DLD1 (cell line): ENCODE measurements at regions not wholly inside any gene's neighbourhood (a gene's known extent, or its start where the extent isn't known, plus 50 kb on each side); places are given as distances from the start of the nearest gene placed in this dataset.

Experiments
- in situ Hi-C: cut with HindIII; loops from 2 replicates; pipeline ENCODE4 v1.10.0; 2017; ENCODE audit warnings: low sequenced_read_pairs

- in situ Hi-C loops: no loop called here
These were observed 82.3 kb downstream of the CEBPB start for GRCh38 chr20:50272724-50273446.

GRCh38 chr20:50273601-50274491, 83.2 kb downstream of the CEBPB start:
- in situ Hi-C loops: no loop called here

GRCh38 chr20:50274570-50275430, 84.2 kb downstream of the CEBPB start:
- in situ Hi-C loops: no loop called here

- in situ Hi-C loops: no loop called here
These were observed 85.8 kb downstream of the CEBPB start for GRCh38 chr20:50276119-50277063.

GRCh38 chr20:50277064-50277415, 86.4 kb downstream of the CEBPB start:
- in situ Hi-C loops: no loop called here

- in situ Hi-C loops: no loop called here
These were observed 87.1 kb downstream of the CEBPB start for GRCh38 chr20:50277460-50278376.

GRCh38 chr20:50278377-50278683, 87.7 kb downstream of the CEBPB start:
- in situ Hi-C loops: no loop called here

GRCh38 chr20:50278684-50279531, 88.3 kb downstream of the CEBPB start:
- in situ Hi-C loops: no loop called here

GRCh38 chr20:50279988-50280850, 89.6 kb downstream of the CEBPB start:
- in situ Hi-C loops: loop anchor here (10.0 kb wide), 1 partner anchor 135 kb away; no protein-coding TSS in a partner anchor

GRCh38 chr20:50280851-50281655, 90.4 kb downstream of the CEBPB start:
- in situ Hi-C loops: loop anchor here (10.0 kb wide), 1 partner anchor 134 kb away; no protein-coding TSS in a partner anchor

GRCh38 chr20:50281831-50282591, 91.4 kb downstream of the CEBPB start:
- in situ Hi-C loops: loop anchor here (10.0 kb wide), 1 partner anchor 133 kb away; no protein-coding TSS in a partner anchor

- in situ Hi-C loops: loop anchor here (10.0 kb wide), 1 partner anchor 132 kb away; no protein-coding TSS in a partner anchor
These were observed 92.1 kb downstream of the CEBPB start for GRCh38 chr20:50282592-50283241.

- in situ Hi-C loops: loop anchor here (10.0 kb wide), 1 partner anchor 131 kb away; no protein-coding TSS in a partner anchor
These were observed 92.7 kb downstream of the CEBPB start for GRCh38 chr20:50283370-50283769.

GRCh38 chr20:50283922-50284810, 93.5 kb downstream of the CEBPB start:
- in situ Hi-C loops: loop anchor here (10.0 kb wide), 1 partner anchor 131 kb away; no protein-coding TSS in a partner anchor
